MM.1S (cell line): ENCODE measurements at regions not wholly inside any gene's neighbourhood (a gene's known extent, or its start where the extent isn't known, plus 50 kb on each side); places are given as distances from the start of the nearest gene placed in this dataset.

ENCODE experiments used
- EZH2 ChIP-seq: fragments of 300-600 bp; sonication (generic); optimal IDR thresholded peaks from 2 replicates; pipeline ENCODE3; 2017; ENCODE audit warnings: low read depth, mild to moderate bottlenecking, antibody characterized with exemption, low read length, mixed read lengths
- TF ChIP-seq, protein P1 (sequence below): fragments of 300-600 bp; sonication (generic); IDR thresholded peaks from 2 replicates; pipeline ENCODE4 v1.5.1; 2016; ENCODE audit warnings: antibody characterized with exemption, low read length, mixed read lengths

DNA sequence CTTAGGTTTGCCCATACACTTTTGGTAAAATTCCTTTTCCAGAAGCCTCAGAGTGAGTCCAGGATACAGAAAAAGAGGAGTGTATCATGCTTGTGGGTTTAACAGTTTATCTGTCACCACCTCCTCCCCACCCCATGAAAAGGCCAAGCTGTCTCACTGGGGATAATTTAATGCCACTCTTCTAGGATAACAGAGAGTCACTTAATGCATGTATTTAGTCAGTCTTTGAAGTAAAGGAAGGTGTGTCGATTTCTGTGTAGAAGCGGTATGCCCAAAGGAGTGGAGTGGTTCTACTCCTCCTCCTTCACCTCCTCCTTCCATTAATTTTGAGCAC is 116.4 kb downstream of the QPCT start:
- TF ChIP-seq, protein P1, sequence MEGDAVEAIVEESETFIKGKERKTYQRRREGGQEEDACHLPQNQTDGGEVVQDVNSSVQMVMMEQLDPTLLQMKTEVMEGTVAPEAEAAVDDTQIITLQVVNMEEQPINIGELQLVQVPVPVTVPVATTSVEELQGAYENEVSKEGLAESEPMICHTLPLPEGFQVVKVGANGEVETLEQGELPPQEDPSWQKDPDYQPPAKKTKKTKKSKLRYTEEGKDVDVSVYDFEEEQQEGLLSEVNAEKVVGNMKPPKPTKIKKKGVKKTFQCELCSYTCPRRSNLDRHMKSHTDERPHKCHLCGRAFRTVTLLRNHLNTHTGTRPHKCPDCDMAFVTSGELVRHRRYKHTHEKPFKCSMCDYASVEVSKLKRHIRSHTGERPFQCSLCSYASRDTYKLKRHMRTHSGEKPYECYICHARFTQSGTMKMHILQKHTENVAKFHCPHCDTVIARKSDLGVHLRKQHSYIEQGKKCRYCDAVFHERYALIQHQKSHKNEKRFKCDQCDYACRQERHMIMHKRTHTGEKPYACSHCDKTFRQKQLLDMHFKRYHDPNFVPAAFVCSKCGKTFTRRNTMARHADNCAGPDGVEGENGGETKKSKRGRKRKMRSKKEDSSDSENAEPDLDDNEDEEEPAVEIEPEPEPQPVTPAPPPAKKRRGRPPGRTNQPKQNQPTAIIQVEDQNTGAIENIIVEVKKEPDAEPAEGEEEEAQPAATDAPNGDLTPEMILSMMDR: no peak
- no peak for TF ChIP-seq EZH2
